ENCODE measurements at regions not wholly inside any gene's neighbourhood (a gene's known extent, or its start where the extent isn't known, plus 50 kb on each side); places are given as distances from the start of the nearest gene placed in this dataset.

GRCh38 chr11:76607431-76607830, 63.1 kb downstream of the LRRC32 start:
- Histone ChIP-seq H3K36me3 (no peaks in the 10 kb centered on the region), H3K9ac (no peak overlapping the region), H3K4me2 (no peak overlapping the region), H3K4me3 (no peak overlapping the region), H3K27me3 (no peaks in the 10 kb centered on the region), H4K20me1 (no peaks in the 10 kb centered on the region; a peak in 1 of 22 replicates), H3K9me3 (replicated peaks in 1 of 11) (peaks cover 0 to 16% (median 0%) of the 10 kb centered on the region in 11 experiments; a peak in 5 of 22 replicates), H3K27ac (no peak overlapping the region), H3K4me1 (peaks cover 12 to 51% (median 31%) of the 10 kb centered on the region in 10 experiments; a peak in 19 of 20 replicates)
- TF ChIP-seq Cebpa-rat (IDR thresholded peaks at IDR 0.05) = no peak

GRCh38 chr11:76605338-76606074, 65.0 kb downstream of the LRRC32 start:
- H3K9me3 ChIP-seq (replicated peaks in 1 of 11) = peaks cover 0 to 16% (median 0%) of the 10 kb centered on the region in 11 experiments; a peak in 5 of 22 replicates
- no peaks in the 10 kb centered on the region for H3K36me3 ChIP-seq
- no peak for TF ChIP-seq Cebpa-rat (IDR thresholded peaks at IDR 0.05)
- H3K27me3 ChIP-seq = no peaks in the 10 kb centered on the region; a peak in 1 of 22 replicates
- no peak overlapping the region for H3K4me3 ChIP-seq
- H3K4me2 ChIP-seq = no peak overlapping the region
- no peaks in the 10 kb centered on the region; a peak in 1 of 22 replicates for H4K20me1 ChIP-seq
- no peak overlapping the region for H3K27ac ChIP-seq
- H3K4me1 ChIP-seq = peaks cover 12 to 48% (median 33%) of the 10 kb centered on the region in 10 experiments; a peak in 19 of 20 replicates
- no peak overlapping the region for H3K9ac ChIP-seq

DNA sequence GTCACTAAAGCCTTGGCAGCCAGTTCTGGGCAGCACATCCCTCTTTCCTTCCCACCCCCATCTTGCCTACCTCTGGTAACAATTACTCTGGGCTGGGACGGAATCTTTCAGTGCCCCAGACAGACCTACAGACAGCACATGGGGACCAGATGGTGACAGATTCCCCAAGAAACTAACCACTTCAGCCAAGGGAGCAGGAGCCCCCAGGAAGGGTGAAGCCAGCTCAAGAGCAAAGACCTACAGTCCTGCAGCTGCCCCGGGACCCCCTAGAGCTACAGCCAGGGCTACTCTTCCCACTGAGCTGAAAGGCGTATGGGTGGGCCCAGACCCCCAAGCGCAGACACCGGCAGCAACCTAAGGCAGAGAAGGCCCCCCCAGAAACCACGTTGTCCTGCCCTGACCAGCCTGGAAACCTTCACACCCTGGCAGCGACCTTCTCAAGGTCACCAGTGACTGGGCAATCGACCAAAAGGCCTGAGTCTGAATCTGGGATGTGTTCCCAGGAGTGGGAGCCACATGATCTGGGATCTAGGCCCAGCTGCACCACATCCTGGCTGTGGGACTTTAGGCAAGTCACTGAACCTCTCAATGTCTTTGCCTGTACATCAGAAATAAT, 65.8 kb downstream of the LRRC32 start:
- Histone ChIP-seq H3K4me1 (peaks cover 9 to 41% (median 25%) of the 10 kb centered on the region in 10 experiments; a peak in 19 of 20 replicates), H3K27me3 (no peaks in the 10 kb centered on the region; a peak in 1 of 22 replicates), H4K20me1 (no peaks in the 10 kb centered on the region; a peak in 1 of 22 replicates), H3K27ac (no peak overlapping the region), H3K4me2 (peak overlapping the region in 1 of 11 experiments; percentile 7; a peak in 1 of 22 replicates), H3K36me3 (no peaks in the 10 kb centered on the region), H3K4me3 (no peak overlapping the region), H3K9me3 (replicated peaks in 1 of 11) (peaks cover 0 to 16% (median 0%) of the 10 kb centered on the region in 11 experiments; a peak in 5 of 22 replicates), H3K9ac (no peak overlapping the region; a peak in 1 of 22 replicates)
- TF ChIP-seq Cebpa-rat (IDR thresholded peaks at IDR 0.05) = no peak

DNA sequence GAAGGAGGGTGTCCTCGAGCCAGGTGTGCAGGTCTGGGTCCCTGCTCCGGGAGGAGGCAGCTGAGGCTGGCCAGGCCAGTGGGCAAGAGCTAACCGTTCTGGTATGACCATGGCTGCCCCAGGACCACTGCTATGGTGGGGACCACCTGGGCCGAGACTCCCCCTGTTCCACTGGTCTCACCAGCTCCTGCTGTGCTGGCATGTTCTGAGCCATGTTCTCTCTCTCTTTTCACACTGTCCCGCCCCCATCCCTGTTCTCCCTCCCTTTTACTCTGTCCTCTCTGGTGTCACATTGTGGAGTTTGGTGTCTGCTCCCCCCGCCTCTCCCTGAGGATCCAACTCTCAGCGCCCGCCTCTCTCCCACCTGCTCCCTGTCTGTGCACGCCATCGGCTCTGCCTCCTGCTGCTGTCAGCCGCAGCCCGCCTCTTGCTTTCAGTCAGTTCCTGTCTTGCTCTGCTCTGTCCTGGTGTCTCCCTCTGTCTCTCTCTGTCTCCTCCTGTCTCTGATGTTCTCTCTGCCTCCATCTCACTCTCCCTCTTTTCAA, 66.4 kb downstream of the LRRC32 start:
- Histone ChIP-seq H3K9me3 (replicated peaks in 1 of 11) (peaks cover 0 to 16% (median 0%) of the 10 kb centered on the region in 11 experiments; a peak in 5 of 22 replicates), H3K4me1 (peaks cover 7 to 38% (median 22%) of the 10 kb centered on the region in 10 experiments; a peak in 19 of 20 replicates), H3K9ac (no peak overlapping the region; a peak in 1 of 22 replicates), H4K20me1 (no peaks in the 10 kb centered on the region; a peak in 2 of 22 replicates), H3K4me3 (no peak overlapping the region), H3K27me3 (no peaks in the 10 kb centered on the region; a peak in 1 of 22 replicates), H3K36me3 (no peaks in the 10 kb centered on the region), H3K4me2 (peak overlapping the region in 4 of 11 experiments; percentile 62 to 76 (median 70); a peak in 6 of 22 replicates), H3K27ac (no peak overlapping the region)
- TF ChIP-seq Cebpa-rat (IDR thresholded peaks at IDR 0.05) = no peak

- H3K9me3 ChIP-seq (replicated peaks in 1 of 11) = peaks cover 0 to 13% (median 0%) of the 10 kb centered on the region in 11 experiments; a peak in 5 of 22 replicates
- H3K4me3 ChIP-seq = no peak overlapping the region
- TF ChIP-seq Cebpa-rat (IDR thresholded peaks at IDR 0.05) = no peak
- no peaks in the 10 kb centered on the region; a peak in 1 of 22 replicates for H3K27me3 ChIP-seq
- no peaks in the 10 kb centered on the region; a peak in 2 of 22 replicates for H4K20me1 ChIP-seq
- H3K9ac ChIP-seq = no peak overlapping the region
- no peaks in the 10 kb centered on the region for H3K36me3 ChIP-seq
- H3K4me2 ChIP-seq = peak overlapping the region in 9 of 11 experiments; percentile 54 to 76 (median 67); a peak in 16 of 22 replicates
- H3K27ac ChIP-seq = no peak overlapping the region
- peaks cover 7 to 38% (median 24%) of the 10 kb centered on the region in 10 experiments; a peak in 19 of 20 replicates for H3K4me1 ChIP-seq
Measured at GRCh38 chr11:76603202-76603601, 67.3 kb downstream of the LRRC32 start.
